ENCODE measurements at regions not wholly inside any gene's neighbourhood (a gene's known extent, or its start where the extent isn't known, plus 50 kb on each side); places are given as distances from the start of the nearest gene placed in this dataset.

- no peak for TF ChIP-seq EZH2 (IDR thresholded peaks at IDR 0.05; ENCODE audit: borderline replicate concordance, low read length)
- no peak for TF ChIP-seq CTCF (conservative IDR thresholded peaks at IDR 0.05 in 1 of 2, IDR thresholded peaks at IDR 0.05 in 1 of 2; ENCODE audit: extremely low read depth in 1 of 2, insufficient read depth in 1 of 2, low read depth in 1 of 2, low read length in 2 of 2)
Measured at GRCh38 chr9:1910269-1910811, 104.8 kb upstream of the SMARCA2 start.

Data from mammary epithelial cell (primary cell).